ENCODE measurements at regions not wholly inside any gene's neighbourhood (a gene's known extent, or its start where the extent isn't known, plus 50 kb on each side); places are given as distances from the start of the nearest gene placed in this dataset.

DNA sequence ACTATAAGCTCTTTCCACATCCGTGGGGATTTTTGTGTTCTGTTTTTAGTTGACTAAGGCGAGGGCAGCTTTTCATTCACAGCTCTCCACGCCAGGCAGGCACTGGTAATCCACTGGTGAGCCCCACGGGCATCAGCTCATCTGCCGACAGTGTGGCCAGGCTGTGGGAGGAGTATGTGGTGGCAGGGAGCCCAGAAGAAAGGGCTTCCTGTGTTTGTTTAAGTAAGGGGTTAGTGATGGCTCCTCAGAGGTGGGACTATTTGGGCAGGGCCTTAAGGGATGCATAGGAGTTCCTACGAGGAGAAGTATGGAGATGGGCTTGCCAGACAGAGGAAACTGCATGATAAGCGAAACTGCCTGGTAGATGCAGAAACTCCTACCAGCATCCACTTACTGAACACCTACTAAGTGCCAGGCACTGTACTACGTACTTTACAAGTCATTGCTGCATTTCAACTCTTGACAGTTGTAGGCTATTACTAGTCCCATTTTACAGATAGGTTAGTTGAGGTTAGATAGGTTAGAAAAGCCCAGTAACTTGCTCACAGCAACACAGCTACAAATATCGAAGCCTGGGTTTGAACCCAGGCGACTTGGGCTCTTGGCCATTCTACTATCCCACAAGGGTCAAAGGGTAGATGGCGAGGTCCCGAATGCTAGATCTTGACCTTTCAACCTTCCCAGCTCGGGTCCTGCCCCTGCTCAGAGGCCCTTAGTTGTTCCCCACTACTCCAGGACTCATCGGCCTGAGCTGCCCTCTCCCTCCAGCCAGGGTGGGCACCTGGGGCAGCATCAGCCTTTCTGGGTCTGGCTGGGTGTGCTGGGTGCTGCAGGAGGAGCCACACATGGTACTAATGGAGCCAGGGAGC lies 55.1 kb downstream of the CEBPB start (continued):
- TF ChIP-seq, protein P1, sequence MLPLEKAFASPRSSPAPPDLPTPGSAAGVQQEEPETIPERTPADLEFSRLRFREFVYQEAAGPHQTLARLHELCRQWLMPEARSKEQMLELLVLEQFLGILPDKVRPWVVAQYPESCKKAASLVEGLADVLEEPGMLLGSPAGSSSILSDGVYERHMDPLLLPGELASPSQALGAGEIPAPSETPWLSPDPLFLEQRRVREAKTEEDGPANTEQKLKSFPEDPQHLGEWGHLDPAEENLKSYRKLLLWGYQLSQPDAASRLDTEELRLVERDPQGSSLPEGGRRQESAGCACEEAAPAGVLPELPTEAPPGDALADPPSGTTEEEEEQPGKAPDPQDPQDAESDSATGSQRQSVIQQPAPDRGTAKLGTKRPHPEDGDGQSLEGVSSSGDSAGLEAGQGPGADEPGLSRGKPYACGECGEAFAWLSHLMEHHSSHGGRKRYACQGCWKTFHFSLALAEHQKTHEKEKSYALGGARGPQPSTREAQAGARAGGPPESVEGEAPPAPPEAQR (CRISPR knock-in tag; IDR thresholded peaks at IDR 0.05) = no peak
- TF ChIP-seq, protein P2, sequence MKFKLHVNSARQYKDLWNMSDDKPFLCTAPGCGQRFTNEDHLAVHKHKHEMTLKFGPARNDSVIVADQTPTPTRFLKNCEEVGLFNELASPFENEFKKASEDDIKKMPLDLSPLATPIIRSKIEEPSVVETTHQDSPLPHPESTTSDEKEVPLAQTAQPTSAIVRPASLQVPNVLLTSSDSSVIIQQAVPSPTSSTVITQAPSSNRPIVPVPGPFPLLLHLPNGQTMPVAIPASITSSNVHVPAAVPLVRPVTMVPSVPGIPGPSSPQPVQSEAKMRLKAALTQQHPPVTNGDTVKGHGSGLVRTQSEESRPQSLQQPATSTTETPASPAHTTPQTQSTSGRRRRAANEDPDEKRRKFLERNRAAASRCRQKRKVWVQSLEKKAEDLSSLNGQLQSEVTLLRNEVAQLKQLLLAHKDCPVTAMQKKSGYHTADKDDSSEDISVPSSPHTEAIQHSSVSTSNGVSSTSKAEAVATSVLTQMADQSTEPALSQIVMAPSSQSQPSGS (CRISPR knock-in tag; IDR thresholded peaks at IDR 0.05; ENCODE audit: borderline replicate concordance, low read depth) = no peak
- TF ChIP-seq ETV6 (CRISPR knock-in tag; IDR thresholded peaks at IDR 0.05) = no peak
- no peak for TF ChIP-seq TP53 (CRISPR knock-in tag; IDR thresholded peaks at IDR 0.05)

DNA sequence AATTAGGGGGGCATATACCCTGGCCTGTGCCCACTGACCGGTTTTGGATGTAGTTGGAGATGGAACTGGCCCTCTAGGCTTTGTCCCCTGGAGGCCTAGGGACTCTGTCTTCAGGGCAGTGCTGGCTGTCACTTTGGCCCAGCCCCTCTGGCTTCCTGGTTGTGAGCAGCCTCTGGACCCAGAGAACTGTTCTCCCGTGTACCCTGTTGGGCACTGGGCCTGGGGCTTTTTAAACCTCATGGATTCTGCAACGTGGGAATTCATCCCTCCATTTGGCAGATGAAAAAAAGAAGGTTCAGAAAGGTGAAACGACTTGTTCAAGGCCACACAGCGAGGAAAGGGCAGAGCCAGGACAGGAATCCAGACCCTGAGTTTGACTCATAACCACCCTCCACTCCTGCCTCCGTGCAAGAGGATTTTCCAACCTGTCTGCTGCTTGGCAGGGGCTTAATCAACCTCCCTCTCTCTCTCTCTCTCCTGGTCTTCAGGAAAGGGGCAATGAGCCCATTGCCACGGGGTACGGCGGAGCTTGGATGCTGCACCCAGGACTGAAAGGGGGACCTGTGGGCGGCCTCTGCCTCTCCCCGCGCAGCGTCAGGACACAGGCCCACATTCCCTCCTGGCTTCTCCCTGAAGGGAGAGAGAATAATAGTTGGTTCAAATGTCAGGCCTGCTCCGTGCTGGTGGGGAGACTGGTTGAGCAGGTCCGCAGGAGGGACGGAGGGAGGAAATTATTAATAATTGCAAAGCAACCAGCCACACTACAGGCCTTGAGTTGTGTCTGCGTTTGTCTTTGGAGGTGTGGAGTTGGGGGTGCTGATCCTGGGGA lies 56.0 kb downstream of the CEBPB start:
- no peak overlapping the region for H3K4me3 Mint-ChIP-seq
- ATAC-seq (no peak), DNase-seq (ENCODE audit: low spot score) (no peak)
- no peaks in the 10 kb centered on the region for H3K36me3 Mint-ChIP-seq
- H3K4me1 Mint-ChIP-seq = no peaks in the 10 kb centered on the region
- H3K9me3 Mint-ChIP-seq = no peaks in the 10 kb centered on the region
- TF ChIP-seq, protein P3, sequence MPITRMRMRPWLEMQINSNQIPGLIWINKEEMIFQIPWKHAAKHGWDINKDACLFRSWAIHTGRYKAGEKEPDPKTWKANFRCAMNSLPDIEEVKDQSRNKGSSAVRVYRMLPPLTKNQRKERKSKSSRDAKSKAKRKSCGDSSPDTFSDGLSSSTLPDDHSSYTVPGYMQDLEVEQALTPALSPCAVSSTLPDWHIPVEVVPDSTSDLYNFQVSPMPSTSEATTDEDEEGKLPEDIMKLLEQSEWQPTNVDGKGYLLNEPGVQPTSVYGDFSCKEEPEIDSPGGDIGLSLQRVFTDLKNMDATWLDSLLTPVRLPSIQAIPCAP (CRISPR knock-in tag; IDR thresholded peaks at IDR 0.05) = no peak
- no peak for TF ChIP-seq ZNF263 (CRISPR knock-in tag; IDR thresholded peaks at IDR 0.05; ENCODE audit: low read depth)
- no peak for TF ChIP-seq ETV6 (CRISPR knock-in tag; IDR thresholded peaks at IDR 0.05)
- TF ChIP-seq CREM (CRISPR knock-in tag; IDR thresholded peaks at IDR 0.05) = no peak
- TF ChIP-seq, protein P4, sequence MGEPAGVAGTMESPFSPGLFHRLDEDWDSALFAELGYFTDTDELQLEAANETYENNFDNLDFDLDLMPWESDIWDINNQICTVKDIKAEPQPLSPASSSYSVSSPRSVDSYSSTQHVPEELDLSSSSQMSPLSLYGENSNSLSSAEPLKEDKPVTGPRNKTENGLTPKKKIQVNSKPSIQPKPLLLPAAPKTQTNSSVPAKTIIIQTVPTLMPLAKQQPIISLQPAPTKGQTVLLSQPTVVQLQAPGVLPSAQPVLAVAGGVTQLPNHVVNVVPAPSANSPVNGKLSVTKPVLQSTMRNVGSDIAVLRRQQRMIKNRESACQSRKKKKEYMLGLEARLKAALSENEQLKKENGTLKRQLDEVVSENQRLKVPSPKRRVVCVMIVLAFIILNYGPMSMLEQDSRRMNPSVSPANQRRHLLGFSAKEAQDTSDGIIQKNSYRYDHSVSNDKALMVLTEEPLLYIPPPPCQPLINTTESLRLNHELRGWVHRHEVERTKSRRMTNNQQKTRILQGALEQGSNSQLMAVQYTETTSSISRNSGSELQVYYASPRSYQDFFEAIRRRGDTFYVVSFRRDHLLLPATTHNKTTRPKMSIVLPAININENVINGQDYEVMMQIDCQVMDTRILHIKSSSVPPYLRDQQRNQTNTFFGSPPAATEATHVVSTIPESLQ (CRISPR knock-in tag; IDR thresholded peaks at IDR 0.05) = no peak
- CTCF ChIA-PET = no interaction called here
- H3K27me3 Mint-ChIP-seq (ENCODE audit: low read depth) = no peaks in the 10 kb centered on the region
- no peak overlapping the region for H3K27ac Mint-ChIP-seq
- POLR2A ChIA-PET = no interaction called here

DNA sequence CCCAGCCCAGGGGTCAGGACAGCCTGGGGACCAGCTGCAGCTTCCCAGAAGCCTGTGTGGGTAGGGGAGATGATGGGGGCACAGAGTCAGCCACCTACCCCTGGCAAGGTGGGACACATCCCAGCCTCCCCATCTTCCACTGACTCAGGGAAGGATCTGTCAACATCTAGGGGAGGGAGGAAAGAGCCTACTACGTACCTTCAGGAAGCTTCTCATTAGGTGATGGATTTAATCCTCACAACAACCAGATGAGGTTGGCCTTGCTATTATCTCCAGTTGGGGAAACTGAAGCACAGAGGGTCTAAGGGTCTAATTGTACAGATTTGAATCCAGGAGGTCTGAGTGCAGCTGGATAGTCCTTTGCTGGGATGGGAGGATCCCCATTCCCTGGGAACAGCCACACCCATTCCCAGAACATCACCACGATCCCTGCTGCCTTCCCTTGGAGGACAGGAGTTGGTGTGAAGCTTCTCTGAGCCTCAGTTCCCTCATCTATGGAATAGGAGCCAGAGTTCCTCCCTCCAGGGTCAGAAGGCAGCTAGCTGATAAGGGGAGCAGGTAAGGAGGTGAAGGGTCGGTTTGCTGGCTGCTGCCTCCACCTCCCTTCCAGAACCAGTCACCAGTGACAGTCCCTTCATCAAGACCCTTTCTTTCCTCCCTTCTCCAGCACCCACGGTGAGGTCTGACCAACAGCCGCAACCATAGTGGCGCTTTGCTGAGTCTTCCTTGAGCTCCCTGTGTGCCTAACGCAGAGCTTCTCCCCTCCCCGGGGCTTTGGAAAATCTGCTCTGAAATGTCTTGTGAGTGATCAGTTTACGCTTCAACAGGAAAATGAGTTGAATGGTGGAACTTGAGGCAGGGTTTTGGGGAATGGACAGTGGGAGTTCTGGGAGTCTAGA lies 56.8 kb downstream of the CEBPB start:
- DNase-seq (ENCODE audit: low spot score) = no peak
- Mint-ChIP-seq H3K9me3 (no peaks in the 10 kb centered on the region), H3K4me1 (no peaks in the 10 kb centered on the region), H3K36me3 (no peaks in the 10 kb centered on the region), H3K27me3 (ENCODE audit: low read depth) (no peaks in the 10 kb centered on the region), H3K27ac (no peak overlapping the region), H3K4me3 (no peak overlapping the region)
- CTCF ChIA-PET = no interaction called here
- POLR2A ChIA-PET = no interaction called here
- no peak for ATAC-seq
- TF ChIP-seq MXD4 (CRISPR knock-in tag; IDR thresholded peaks at IDR 0.05; ENCODE audit: borderline replicate concordance) (no peak), FOXP1 (CRISPR knock-in tag; IDR thresholded peaks at IDR 0.05; ENCODE audit: borderline replicate concordance) (no peak), ZNF121 (CRISPR knock-in tag; IDR thresholded peaks at IDR 0.05) (peak; percentile 64; the same call in 1 of the 2 replicates)
- TF ChIP-seq, protein P5, sequence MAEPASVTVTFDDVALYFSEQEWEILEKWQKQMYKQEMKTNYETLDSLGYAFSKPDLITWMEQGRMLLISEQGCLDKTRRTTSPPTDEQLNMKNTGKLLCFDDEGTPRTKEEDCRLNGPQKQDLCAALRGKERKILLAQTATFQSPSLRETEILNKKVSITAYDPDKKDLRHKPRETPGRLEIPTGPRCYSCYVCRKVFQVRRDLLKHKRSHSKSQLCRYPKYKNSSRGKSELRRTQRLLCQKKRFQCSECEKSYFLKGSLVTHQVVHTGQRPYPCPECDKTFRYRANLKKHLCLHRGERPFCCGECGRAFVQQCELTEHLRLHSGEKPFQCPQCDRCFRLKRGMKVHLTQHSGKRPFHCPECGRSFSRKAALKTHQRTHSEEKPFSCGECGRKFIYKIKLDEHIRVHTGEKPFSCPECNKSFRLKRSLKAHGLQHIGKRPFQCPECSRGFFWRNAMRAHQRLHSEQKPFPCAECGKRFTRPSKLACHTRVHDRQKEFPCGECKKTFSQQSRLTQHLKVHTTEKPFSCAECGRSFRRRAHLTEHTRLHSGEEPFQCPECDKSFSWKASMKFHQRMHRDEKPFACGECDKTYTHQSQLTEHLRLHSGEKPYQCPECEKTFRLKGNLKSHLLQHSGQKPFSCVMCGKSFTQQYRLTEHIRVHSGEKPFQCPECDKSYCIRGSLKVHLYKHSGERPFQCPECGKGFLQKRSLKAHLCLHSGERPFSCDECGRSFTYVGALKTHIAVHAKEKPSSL (CRISPR knock-in tag; conservative IDR thresholded peaks at IDR 0.05) = no peak

Measured in WTC11 (cell line).